Esophagus muscularis mucosa (tissue), 4 donors: ENCODE measurements at regions not wholly inside any gene's neighbourhood (a gene's known extent, or its start where the extent isn't known, plus 50 kb on each side); places are given as distances from the start of the nearest gene placed in this dataset.

Source experiments
- DNase-seq: peaks from one replicate; pipeline ENCODE4 v3.0.0-alpha.2; 2017; ENCODE audit errors: extremely low spot score
- H3K27ac ChIP-seq, 4 donors: fragments of 200-600 bp; sonication (generic); replicated peaks in 1 of 4; 1 replicate in 3 of 4; 2 replicates in 1 of 4; pipeline ENCODE4 v1.5.1; 2016 to 2019; ENCODE audit warnings: mild to moderate bottlenecking in 1 of 4
- H3K27me3 ChIP-seq, 4 donors: fragments of 200-600 bp; sonication (generic); one replicate each; pipeline versions ENCODE4 v1.5.1 to v1.6.0; 2016 to 2019
- H3K36me3 ChIP-seq, 4 donors: fragments of 200-600 bp; sonication (generic); one replicate each; pipeline ENCODE4 v1.5.1; 2016 to 2019
- H3K4me1 ChIP-seq, 4 donors: fragments of 200-600 bp; sonication (generic); one replicate each; pipeline ENCODE4 v1.5.1; 2016 to 2019
- H3K4me3 ChIP-seq, 4 donors: fragments of 200-600 bp; sonication (generic); 1 replicate in 2 of 4; 2 replicates in 2 of 4; pipeline ENCODE4 v1.5.1; 2016 to 2019; ENCODE audit warnings: mild to moderate bottlenecking in 4 of 4, moderate library complexity in 1 of 4
- H3K9me3 ChIP-seq, 4 donors: fragments of 200-600 bp; sonication (generic); 1 replicate in 3 of 4; 2 replicates in 1 of 4; pipeline ENCODE4 v1.5.1; 2016 to 2019
- EP300 ChIP-seq: sonication (generic); formaldehyde crosslinking; IDR thresholded peaks from one replicate; pipeline ENCODE4 v1.6.1; 2017; ENCODE audit warnings: antibody characterized with exemption
- POLR2A ChIP-seq: fragments of 450-650 bp; IDR thresholded peaks from one replicate; pipeline ENCODE4 v1.6.1; 2017; ENCODE audit warnings: antibody characterized with exemption, moderate library complexity, mild to moderate bottlenecking, low read depth
- POLR2AphosphoS5 ChIP-seq, 2 donors: sonication (generic); formaldehyde crosslinking; IDR thresholded peaks; one replicate each; pipeline ENCODE4 v1.6.1; 2017; ENCODE audit warnings: antibody characterized with exemption in 2 of 2
- WGBS: methylation state at CpG from one replicate; pipeline ENCODE4 v1.1.5; 2018; 5-methylcytosine and 5-hydroxymethylcytosine counted together
- intact Hi-C: fragments of 100-400 bp; cut with DNase I; formaldehyde crosslinking; loops from one replicate; pipeline ENCODE4 v1.15.1; 2023
- TF ChIP-seq, protein P1 (sequence below), 3 experiments: fragments of 200-600 bp in 2 of 3; fragments of 450-650 bp in 1 of 3; sonication (generic) in 2 of 3; IDR thresholded peaks; one replicate each; pipeline ENCODE4 v1.5.1; 2017 to 2019; ENCODE audit warnings: antibody characterized with exemption in 3 of 3, mild to moderate bottlenecking in 2 of 3, moderate library complexity in 1 of 3

DNA sequence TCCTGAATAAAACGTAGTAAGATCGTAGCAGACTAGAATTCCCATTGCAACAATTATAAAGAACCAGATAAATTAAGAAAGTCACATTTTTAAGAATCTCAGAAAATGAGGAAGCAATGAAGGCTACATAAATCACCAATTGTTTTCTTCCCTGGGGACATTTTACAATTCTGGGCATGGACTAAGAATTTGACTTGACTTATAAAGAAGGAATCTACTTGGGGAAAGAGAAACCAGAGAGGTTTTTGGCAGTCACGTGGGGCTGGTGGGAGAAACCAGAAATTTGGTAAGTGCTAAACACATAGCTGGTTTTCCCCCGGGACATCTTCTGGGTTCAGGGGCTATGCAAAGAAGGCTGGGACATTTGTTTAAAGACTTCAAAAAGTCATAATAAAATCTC lies 109.8 kb upstream of the IL6 start:
- no peak for DNase-seq
- intact Hi-C loops = no loop called here
- WGBS = 89% methylated on average over 4 of the region's 4 CpGs
- H3K4me1 ChIP-seq = no peaks in the 10 kb centered on the region
- H3K9me3 ChIP-seq = peaks cover 0 to 17% (median 13%) of the 10 kb centered on the region in 4 donors
- TF ChIP-seq POLR2AphosphoS5 (IDR thresholded peaks at IDR 0.05) (no peak), EP300 (no peak), POLR2A (no peak)
- TF ChIP-seq, protein P1, sequence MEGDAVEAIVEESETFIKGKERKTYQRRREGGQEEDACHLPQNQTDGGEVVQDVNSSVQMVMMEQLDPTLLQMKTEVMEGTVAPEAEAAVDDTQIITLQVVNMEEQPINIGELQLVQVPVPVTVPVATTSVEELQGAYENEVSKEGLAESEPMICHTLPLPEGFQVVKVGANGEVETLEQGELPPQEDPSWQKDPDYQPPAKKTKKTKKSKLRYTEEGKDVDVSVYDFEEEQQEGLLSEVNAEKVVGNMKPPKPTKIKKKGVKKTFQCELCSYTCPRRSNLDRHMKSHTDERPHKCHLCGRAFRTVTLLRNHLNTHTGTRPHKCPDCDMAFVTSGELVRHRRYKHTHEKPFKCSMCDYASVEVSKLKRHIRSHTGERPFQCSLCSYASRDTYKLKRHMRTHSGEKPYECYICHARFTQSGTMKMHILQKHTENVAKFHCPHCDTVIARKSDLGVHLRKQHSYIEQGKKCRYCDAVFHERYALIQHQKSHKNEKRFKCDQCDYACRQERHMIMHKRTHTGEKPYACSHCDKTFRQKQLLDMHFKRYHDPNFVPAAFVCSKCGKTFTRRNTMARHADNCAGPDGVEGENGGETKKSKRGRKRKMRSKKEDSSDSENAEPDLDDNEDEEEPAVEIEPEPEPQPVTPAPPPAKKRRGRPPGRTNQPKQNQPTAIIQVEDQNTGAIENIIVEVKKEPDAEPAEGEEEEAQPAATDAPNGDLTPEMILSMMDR (IDR thresholded peaks at IDR 0.05) = no peak
- H3K27ac ChIP-seq = no peak overlapping the region
- H3K36me3 ChIP-seq = no peaks in the 10 kb centered on the region
- H3K27me3 ChIP-seq = no peaks in the 10 kb centered on the region
- no peak overlapping the region for H3K4me3 ChIP-seq

- DNase-seq = no peak
- 68% methylated on average over 2 of the region's 2 CpGs for WGBS
- peaks cover 0 to 17% (median 13%) of the 10 kb centered on the region in 4 donors for H3K9me3 ChIP-seq
Observed at GRCh38 chr7:22613496-22613895, 113.5 kb upstream of the IL6 start.

GRCh38 chr7:22612776-22613175 lies 112.8 kb upstream of the STEAP1B start:
- no peak for DNase-seq
- H3K27me3 ChIP-seq = no peaks in the 10 kb centered on the region
- WGBS = 86% methylated on average over 2 of the region's 2 CpGs
- TF ChIP-seq POLR2AphosphoS5 (IDR thresholded peaks at IDR 0.05) (no peak), POLR2A (no peak), EP300 (no peak)
- TF ChIP-seq, protein P1 (IDR thresholded peaks at IDR 0.05) = no peak
- no peak overlapping the region for H3K27ac ChIP-seq
- no peaks in the 10 kb centered on the region for H3K4me1 ChIP-seq
- peaks cover 0 to 10% (median 6%) of the 10 kb centered on the region in 4 donors for H3K9me3 ChIP-seq
- H3K4me3 ChIP-seq = no peak overlapping the region
- no peaks in the 10 kb centered on the region for H3K36me3 ChIP-seq
- intact Hi-C loops = no loop called here

More at GRCh38 chr7:22613496-22613895, 113.5 kb upstream of the IL6 start:
- Histone ChIP-seq H3K4me1 (no peaks in the 10 kb centered on the region), H3K4me3 (no peak overlapping the region), H3K27ac (no peak overlapping the region), H3K36me3 (no peaks in the 10 kb centered on the region), H3K27me3 (no peaks in the 10 kb centered on the region)
- intact Hi-C loops = no loop called here
- TF ChIP-seq POLR2A (no peak), EP300 (no peak), POLR2AphosphoS5 (IDR thresholded peaks at IDR 0.05) (no peak)
- TF ChIP-seq, protein P1 (IDR thresholded peaks at IDR 0.05) = no peak

GRCh38 chr7:22611758-22612079 lies 111.7 kb upstream of the STEAP1B start:
- H3K27me3 ChIP-seq = no peaks in the 10 kb centered on the region
- peaks cover 0 to 7% (median 0%) of the 10 kb centered on the region in 4 donors for H3K4me1 ChIP-seq
- no peak overlapping the region for H3K4me3 ChIP-seq
- no peaks in the 10 kb centered on the region for H3K9me3 ChIP-seq
- no peak for TF ChIP-seq POLR2A
- no peaks in the 10 kb centered on the region for H3K36me3 ChIP-seq
- H3K27ac ChIP-seq = no peak overlapping the region
- intact Hi-C loops = no loop called here
- WGBS = 74% methylated on average over 4 of the region's 4 CpGs
- no peak for DNase-seq

GRCh38 chr7:22610951-22611757 lies 111.2 kb upstream of the STEAP1B start:
- intact Hi-C loops = no loop called here
- Histone ChIP-seq H3K9me3 (no peaks in the 10 kb centered on the region), H3K27ac (no peak overlapping the region), H3K27me3 (no peaks in the 10 kb centered on the region), H3K4me3 (no peak overlapping the region), H3K4me1 (peaks cover 0 to 13% (median 0%) of the 10 kb centered on the region in 4 donors), H3K36me3 (no peaks in the 10 kb centered on the region)
- WGBS = 71% methylated on average over 3 of the region's 3 CpGs
- no peak for DNase-seq
- TF ChIP-seq POLR2AphosphoS5 (IDR thresholded peaks at IDR 0.05) (no peak), EP300 (no peak), POLR2A (no peak)
- TF ChIP-seq, protein P1 (IDR thresholded peaks at IDR 0.05) = no peak
